H9 (cell line): ENCODE measurements at regions not wholly inside any gene's neighbourhood (a gene's known extent, or its start where the extent isn't known, plus 50 kb on each side); places are given as distances from the start of the nearest gene placed in this dataset.

Source experiments
- DNase-seq: peaks from one replicate; pipeline ENCODE4 v3.0.0-alpha.2; 2017
- H2AFZ ChIP-seq: one replicate; pipeline ENCODE4 v1.6.1; 2013; ENCODE audit warnings: mild to moderate bottlenecking, low read length, control low read depth, moderate library complexity
- H2AK5ac ChIP-seq: 2 replicates; pipeline ENCODE4 v1.6.1; 2013; ENCODE audit warnings: low read length, control low read depth, mixed read lengths; ENCODE audit not compliant: insufficient read length
- H2BK120ac ChIP-seq: one replicate; pipeline ENCODE4 v1.6.1; 2013; ENCODE audit warnings: low read depth, mild to moderate bottlenecking, low read length, control low read depth, inconsistent platforms; ENCODE audit not compliant: poor library complexity, severe bottlenecking
- H2BK12ac ChIP-seq: 2 replicates; pipeline ENCODE4 v1.6.1; 2013; ENCODE audit warnings: low read length, control low read depth, mixed read lengths, low read depth; ENCODE audit not compliant: insufficient read length
- H2BK15ac ChIP-seq: 2 replicates; pipeline ENCODE4 v1.6.1; 2013; ENCODE audit warnings: low read depth, low read length, control low read depth
- H2BK20ac ChIP-seq: one replicate; pipeline ENCODE4 v1.6.1; 2013; ENCODE audit warnings: low read depth, mild to moderate bottlenecking, low read length, control low read depth, inconsistent platforms; ENCODE audit not compliant: poor library complexity, severe bottlenecking
- H2BK5ac ChIP-seq: 2 replicates; pipeline ENCODE4 v1.6.1; 2013; ENCODE audit warnings: low read length, control low read depth, mixed read lengths; ENCODE audit not compliant: insufficient read length
- H3K14ac ChIP-seq: 2 replicates; pipeline ENCODE4 v1.6.1; 2013; ENCODE audit warnings: low read length, control low read depth; ENCODE audit not compliant: insufficient read depth
- H3K18ac ChIP-seq: 2 replicates; pipeline ENCODE4 v1.6.1; 2013; ENCODE audit warnings: low read depth, mild to moderate bottlenecking, mixed read lengths, low read length, control low read depth; ENCODE audit not compliant: insufficient read length
- H3K23ac ChIP-seq: 2 replicates; pipeline ENCODE4 v1.6.1; 2013; ENCODE audit warnings: low read length, control low read depth, mixed read lengths, low read depth; ENCODE audit not compliant: insufficient read length
- H3K23me2 ChIP-seq: 2 replicates; pipeline ENCODE4 v1.6.1; 2013; ENCODE audit warnings: low read depth, mild to moderate bottlenecking, mixed read lengths, low read length, control low read depth; ENCODE audit not compliant: insufficient read length, poor library complexity, severe bottlenecking
- H3K27ac ChIP-seq: 2 replicates; pipeline ENCODE4 v1.5.1; 2013; ENCODE audit warnings: low read length, control low read depth, mixed read lengths, low read depth; ENCODE audit not compliant: insufficient read length
- H3K27me3 ChIP-seq: 2 replicates; pipeline ENCODE4 v1.6.1; 2013; ENCODE audit warnings: low read length, control low read depth, inconsistent platforms; ENCODE audit not compliant: insufficient read depth
- H3K4ac ChIP-seq: 2 replicates; pipeline ENCODE4 v1.6.1; 2013; ENCODE audit warnings: low read depth, mild to moderate bottlenecking, control low read depth, inconsistent platforms, low read length, moderate library complexity
- H3K4me1 ChIP-seq: 2 replicates; pipeline ENCODE4 v1.6.1; 2013; ENCODE audit warnings: low read length, control low read depth, inconsistent platforms; ENCODE audit not compliant: insufficient read depth
- H3K4me2 ChIP-seq: 2 replicates; pipeline ENCODE4 v1.6.1; 2013; ENCODE audit warnings: low read length, control low read depth, mixed read lengths; ENCODE audit not compliant: insufficient read length, insufficient read depth
- H3K56ac ChIP-seq: 2 replicates; pipeline ENCODE4 v1.6.1; 2013; ENCODE audit warnings: low read depth, mild to moderate bottlenecking, mixed read lengths, low read length, control low read depth; ENCODE audit not compliant: insufficient read length
- H3K79me1 ChIP-seq: 2 replicates; pipeline ENCODE4 v1.6.1; 2013; ENCODE audit warnings: low read depth, mild to moderate bottlenecking, moderate library complexity, low read length, control low read depth, inconsistent platforms; ENCODE audit not compliant: insufficient read depth, poor library complexity, severe bottlenecking
- H3K79me2 ChIP-seq: 2 replicates; pipeline ENCODE4 v1.6.1; 2013; ENCODE audit warnings: low read length, control low read depth, inconsistent platforms; ENCODE audit not compliant: insufficient read depth
- H3K9ac ChIP-seq: 2 replicates; pipeline ENCODE4 v1.6.1; 2013; ENCODE audit warnings: low read length, control low read depth, mixed read lengths; ENCODE audit not compliant: insufficient read length; ENCODE audit errors: extremely low read depth
- H3K9me3 ChIP-seq: one replicate; pipeline ENCODE4 v1.6.1; 2013; ENCODE audit warnings: low read depth, low read length, inconsistent platforms; ENCODE audit not compliant: control insufficient read depth
- H3T11ph ChIP-seq: one replicate; pipeline ENCODE4 v1.6.1; 2013; ENCODE audit warnings: mild to moderate bottlenecking, low read length, control low read depth, inconsistent platforms
- H4K20me1 ChIP-seq: one replicate; pipeline ENCODE4 v1.6.1; 2013; ENCODE audit not compliant: control insufficient read depth, insufficient read length, insufficient read depth
- H4K5ac ChIP-seq: 2 replicates; pipeline ENCODE4 v1.6.1; 2013; ENCODE audit warnings: low read depth, mild to moderate bottlenecking, mixed read lengths, low read length, control low read depth; ENCODE audit not compliant: insufficient read length
- H4K8ac ChIP-seq: replicated peaks from 2 replicates; pipeline ENCODE4 v1.6.1; 2013; ENCODE audit warnings: low read length, control low read depth, mixed read lengths, low read depth; ENCODE audit not compliant: insufficient read length
- H4K91ac ChIP-seq: 2 replicates; pipeline ENCODE4 v1.6.1; 2013; ENCODE audit warnings: low read depth, mild to moderate bottlenecking, moderate library complexity, mixed read lengths, low read length, control low read depth; ENCODE audit not compliant: insufficient read length
- H3K27ac Mint-ChIP-seq, 3 experiments: 2 replicates in 2 of 3; 3 replicates in 1 of 3; pipeline ENCODE4 v1.8.0; 2020 to 2021; ENCODE audit warnings: mixed read lengths in 3 of 3, mild to moderate bottlenecking in 1 of 3, moderate library complexity in 1 of 3
- H3K27me3 Mint-ChIP-seq: 2 replicates; pipeline ENCODE4 v1.8.0; 2021; ENCODE audit warnings: low read depth, mild to moderate bottlenecking, moderate library complexity, mixed read lengths
- H3K36me3 Mint-ChIP-seq, 3 experiments: 2 replicates in 2 of 3; 3 replicates in 1 of 3; pipeline ENCODE4 v1.8.0; 2020 to 2021; ENCODE audit warnings: low read depth in 3 of 3, mixed read lengths in 3 of 3; ENCODE audit not compliant: insufficient read depth in 1 of 3
- H3K4me1 Mint-ChIP-seq, 2 experiments: 2 replicates each; pipeline ENCODE4 v1.8.0; 2020; ENCODE audit warnings: mixed read lengths in 2 of 2
- H3K4me3 Mint-ChIP-seq, 2 experiments: 2 replicates in 1 of 2; 3 replicates in 1 of 2; pipeline ENCODE4 v1.8.0; 2020 to 2021; ENCODE audit warnings: mild to moderate bottlenecking in 2 of 2, mixed read lengths in 2 of 2, moderate library complexity in 1 of 2
- H3K9me3 Mint-ChIP-seq, 2 experiments: 2 replicates in 1 of 2; 3 replicates in 1 of 2; pipeline ENCODE4 v1.8.0; 2020; ENCODE audit warnings: mild to moderate bottlenecking in 2 of 2, mixed read lengths in 2 of 2, moderate library complexity in 1 of 2
- WGBS: extraction: QIAGEN DNeasy Blood & Tissue Kit; methylation state at CpG from one replicate; pipeline ENCODE4 v1.1.7; 2013; ENCODE audit warnings: missing lambda C conversion rate, low lambda C conversion rate, mixed read lengths; ENCODE audit not compliant: insufficient read length; ENCODE audit errors: extremely low coverage; 5-methylcytosine and 5-hydroxymethylcytosine counted together
- TF ChIP-seq, protein P1 (sequence below): fragments of 200-600 bp; sonication (generic); conservative IDR thresholded peaks from 3 replicates; pipeline ENCODE4 v1.8.0; 2021; ENCODE audit warnings: antibody characterized with exemption, mild to moderate bottlenecking

DNA sequence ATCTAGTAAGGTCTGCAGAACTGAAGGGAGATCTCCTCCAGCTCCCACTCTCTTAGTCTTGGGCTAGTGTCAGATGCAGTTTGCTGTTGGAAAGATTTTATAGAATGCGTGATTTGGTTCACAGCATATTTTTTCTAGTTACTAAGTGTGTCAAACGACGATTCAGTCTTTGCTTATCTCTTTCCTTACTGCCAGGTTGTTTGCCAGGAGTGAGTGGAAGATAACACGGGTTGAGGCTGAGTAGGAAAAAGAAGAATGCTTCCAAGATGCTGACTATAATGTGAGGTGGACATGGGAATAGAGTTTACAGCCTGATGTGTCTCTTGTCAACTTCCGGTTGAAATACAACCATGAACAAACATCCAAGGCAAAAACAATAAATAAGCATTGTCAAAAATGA is 141.4 kb downstream of the GDAP2 start:
- Histone ChIP-seq H3K79me1 (no peaks in the 10 kb centered on the region), H3K18ac (no peak overlapping the region), H3T11ph (no peak overlapping the region), H3K4me1 (no peaks in the 10 kb centered on the region), H3K79me2 (no peaks in the 10 kb centered on the region), H2BK15ac (no peak overlapping the region), H2BK5ac (no peak overlapping the region), H3K14ac (no peak overlapping the region), H3K4me2 (no peak overlapping the region), H4K20me1 (no peaks in the 10 kb centered on the region), H3K23me2 (no peaks in the 10 kb centered on the region), H3K9me3 (no peaks in the 10 kb centered on the region), H2BK12ac (no peak overlapping the region), H3K27me3 (no peaks in the 10 kb centered on the region), H2BK20ac (no peak overlapping the region), H3K9ac (no peak overlapping the region), H3K4ac (no peak overlapping the region), H4K8ac (no peak overlapping the region), H4K91ac (no peak overlapping the region), H3K23ac (no peak overlapping the region), H3K27ac (no peak overlapping the region), H2BK120ac (no peak overlapping the region), H4K5ac (no peak overlapping the region), H2AFZ (no peak overlapping the region), H2AK5ac (no peak overlapping the region), H3K56ac (no peak overlapping the region)
- H3K36me3 Mint-ChIP-seq, result no peaks in the 10 kb centered on the region
- H3K27me3 Mint-ChIP-seq, result peaks cover 4% of the 10 kb centered on the region; the same call in 1 of the 2 replicates
- no peak for DNase-seq
- H3K9me3 Mint-ChIP-seq, result peaks cover 0 to 5% of the 10 kb centered on the region in 2 experiments; a peak in 2 of 5 replicates
- no CpG with 5 or more reads among the region's 5 CpGs for WGBS
- H3K4me1 Mint-ChIP-seq, result no peaks in the 10 kb centered on the region
- no peak overlapping the region for H3K27ac Mint-ChIP-seq
- TF ChIP-seq, protein P1, sequence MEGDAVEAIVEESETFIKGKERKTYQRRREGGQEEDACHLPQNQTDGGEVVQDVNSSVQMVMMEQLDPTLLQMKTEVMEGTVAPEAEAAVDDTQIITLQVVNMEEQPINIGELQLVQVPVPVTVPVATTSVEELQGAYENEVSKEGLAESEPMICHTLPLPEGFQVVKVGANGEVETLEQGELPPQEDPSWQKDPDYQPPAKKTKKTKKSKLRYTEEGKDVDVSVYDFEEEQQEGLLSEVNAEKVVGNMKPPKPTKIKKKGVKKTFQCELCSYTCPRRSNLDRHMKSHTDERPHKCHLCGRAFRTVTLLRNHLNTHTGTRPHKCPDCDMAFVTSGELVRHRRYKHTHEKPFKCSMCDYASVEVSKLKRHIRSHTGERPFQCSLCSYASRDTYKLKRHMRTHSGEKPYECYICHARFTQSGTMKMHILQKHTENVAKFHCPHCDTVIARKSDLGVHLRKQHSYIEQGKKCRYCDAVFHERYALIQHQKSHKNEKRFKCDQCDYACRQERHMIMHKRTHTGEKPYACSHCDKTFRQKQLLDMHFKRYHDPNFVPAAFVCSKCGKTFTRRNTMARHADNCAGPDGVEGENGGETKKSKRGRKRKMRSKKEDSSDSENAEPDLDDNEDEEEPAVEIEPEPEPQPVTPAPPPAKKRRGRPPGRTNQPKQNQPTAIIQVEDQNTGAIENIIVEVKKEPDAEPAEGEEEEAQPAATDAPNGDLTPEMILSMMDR, result no peak
- no peak overlapping the region for H3K4me3 Mint-ChIP-seq
